Neural progenitor cell (in vitro differentiated cells): ENCODE measurements at regions not wholly inside any gene's neighbourhood (a gene's known extent, or its start where the extent isn't known, plus 50 kb on each side); places are given as distances from the start of the nearest gene placed in this dataset.

Experiments
- DNase-seq: peaks from one replicate; pipeline ENCODE4 v3.0.0-alpha.2; 2016; ENCODE audit warnings: low spot score
- H2AFZ ChIP-seq: fragments of 200-600 bp; sonication (generic); replicated peaks from 2 replicates; pipeline ENCODE4 v1.6.1; 2016; ENCODE audit warnings: antibody characterized with exemption
- H3F3A ChIP-seq: fragments of 200-600 bp; sonication (generic); 2 replicates; pipeline ENCODE4 v1.6.1; 2016; ENCODE audit warnings: antibody characterized with exemption, low read depth
- H3K27ac ChIP-seq: fragments of 200-600 bp; sonication (generic); 2 replicates; pipeline ENCODE4 v1.5.1; 2016; ENCODE audit warnings: mild to moderate bottlenecking
- H3K27me3 ChIP-seq: fragments of 200-600 bp; sonication (generic); 2 replicates; pipeline ENCODE4 v1.6.1; 2016; ENCODE audit warnings: mild to moderate bottlenecking, moderate library complexity
- H3K36me3 ChIP-seq: fragments of 200-600 bp; sonication (generic); 2 replicates; pipeline ENCODE4 v1.5.1; 2016
- H3K4me1 ChIP-seq: fragments of 200-600 bp; sonication (generic); 2 replicates; pipeline ENCODE4 v1.6.1; 2016; ENCODE audit warnings: mixed run types
- H3K4me2 ChIP-seq: fragments of 200-600 bp; sonication (generic); 2 replicates; pipeline ENCODE4 v1.6.1; 2016
- H3K4me3 ChIP-seq: fragments of 200-600 bp; sonication (generic); 2 replicates; pipeline ENCODE4 v1.5.1; 2016
- H3K79me2 ChIP-seq: fragments of 200-600 bp; sonication (generic); 2 replicates; pipeline ENCODE4 v1.6.1; 2016; ENCODE audit warnings: low read depth
- H3K9ac ChIP-seq: fragments of 200-600 bp; sonication (generic); 2 replicates; pipeline ENCODE4 v1.6.1; 2016
- H3K9me3 ChIP-seq: fragments of 200-600 bp; sonication (generic); 2 replicates; pipeline ENCODE4 v1.5.1; 2016; ENCODE audit warnings: low read depth
- H4K20me1 ChIP-seq: fragments of 200-600 bp; sonication (generic); 2 replicates; pipeline ENCODE4 v1.6.1; 2016; ENCODE audit warnings: low read depth
- H3K27ac Mint-ChIP-seq: 3 replicates; pipeline ENCODE4 v1.8.0; 2021; ENCODE audit warnings: mixed read lengths
- H3K27me3 Mint-ChIP-seq: 2 replicates; pipeline ENCODE4 v1.8.0; 2022; ENCODE audit warnings: low read depth, mild to moderate bottlenecking, inconsistent platforms, moderate library complexity, mixed read lengths; ENCODE audit not compliant: insufficient read depth
- H3K36me3 Mint-ChIP-seq: 3 replicates; pipeline ENCODE4 v1.8.0; 2021; ENCODE audit warnings: mixed read lengths
- H3K4me1 Mint-ChIP-seq: 3 replicates; pipeline ENCODE4 v1.8.0; 2021; ENCODE audit warnings: mixed read lengths
- H3K4me3 Mint-ChIP-seq: 3 replicates; pipeline ENCODE4 v1.8.0; 2021; ENCODE audit warnings: mild to moderate bottlenecking, moderate library complexity, mixed read lengths
- H3K9me3 Mint-ChIP-seq: 3 replicates; pipeline ENCODE4 v1.8.0; 2020; ENCODE audit warnings: mixed read lengths
- CTCF ChIP-seq: fragments of 200-600 bp; sonication (generic); IDR thresholded peaks from 2 replicates; pipeline ENCODE4 v1.5.1; 2017; ENCODE audit warnings: antibody characterized with exemption, mild to moderate bottlenecking
- EZH2 ChIP-seq: fragments of 200-600 bp; sonication (generic); IDR thresholded peaks from 2 replicates; pipeline ENCODE4 v1.6.1; 2017; ENCODE audit warnings: antibody characterized with exemption, mild to moderate bottlenecking, moderate library complexity
- EZH2phosphoT487 ChIP-seq: fragments of 200-600 bp; sonication (generic); IDR thresholded peaks from 2 replicates; pipeline ENCODE4 v1.6.1; 2017; ENCODE audit warnings: antibody characterized with exemption

GRCh38 chr4:143095447-143095846 is 89.3 kb upstream of the USP38 start:
- Mint-ChIP-seq H3K9me3 (peaks cover 4% of the 10 kb centered on the region), H3K27me3 (peaks cover 2% of the 10 kb centered on the region), H3K4me1 (no peaks in the 10 kb centered on the region)

GRCh38 chr4:143097751-143098150 is 87.0 kb upstream of the USP38 start:
- Histone ChIP-seq H3K36me3 (no peaks in the 10 kb centered on the region), H2AFZ (no peak overlapping the region), H3F3A (no peaks in the 10 kb centered on the region), H3K79me2 (no peaks in the 10 kb centered on the region), H3K4me3 (no peak overlapping the region), H4K20me1 (no peaks in the 10 kb centered on the region), H3K27ac (no peak overlapping the region), H3K4me2 (no peak overlapping the region), H3K4me1 (no peaks in the 10 kb centered on the region), H3K27me3 (no peaks in the 10 kb centered on the region), H3K9me3 (no peaks in the 10 kb centered on the region), H3K9ac (no peak overlapping the region)
- Mint-ChIP-seq H3K4me3 (no peak overlapping the region), H3K9me3 (no peaks in the 10 kb centered on the region), H3K27me3 (no peaks in the 10 kb centered on the region), H3K36me3 (no peaks in the 10 kb centered on the region), H3K27ac (no peak overlapping the region), H3K4me1 (no peaks in the 10 kb centered on the region)
- DNase-seq: no peak
- no peak for TF ChIP-seq CTCF
- no peak for TF ChIP-seq EZH2
- TF ChIP-seq EZH2phosphoT487: no peak

More at GRCh38 chr4:143095447-143095846, 89.3 kb upstream of the USP38 start:
- Histone ChIP-seq H3K9me3 (no peaks in the 10 kb centered on the region), H3K4me2 (no peak overlapping the region), H3K27me3 (no peaks in the 10 kb centered on the region), H3F3A (no peaks in the 10 kb centered on the region), H3K79me2 (no peaks in the 10 kb centered on the region), H3K36me3 (no peaks in the 10 kb centered on the region), H3K9ac (no peak overlapping the region), H3K4me3 (no peak overlapping the region), H4K20me1 (no peaks in the 10 kb centered on the region), H3K4me1 (no peaks in the 10 kb centered on the region), H3K27ac (no peak overlapping the region), H2AFZ (no peak overlapping the region)
- TF ChIP-seq CTCF: no peak
- no peak for TF ChIP-seq EZH2phosphoT487
- no peak for TF ChIP-seq EZH2
- Mint-ChIP-seq H3K27ac (no peak overlapping the region), H3K36me3 (no peaks in the 10 kb centered on the region), H3K4me3 (no peak overlapping the region)
- no peak for DNase-seq

GRCh38 chr4:143099693-143100092 is 85.0 kb upstream of the USP38 start:
- Histone ChIP-seq H3K4me2 (no peak overlapping the region), H3K79me2 (no peaks in the 10 kb centered on the region), H3K27me3 (no peaks in the 10 kb centered on the region), H3K27ac (no peak overlapping the region), H3K36me3 (no peaks in the 10 kb centered on the region), H4K20me1 (no peaks in the 10 kb centered on the region), H2AFZ (no peak overlapping the region), H3K4me1 (no peaks in the 10 kb centered on the region), H3F3A (no peaks in the 10 kb centered on the region), H3K9ac (no peak overlapping the region), H3K9me3 (no peaks in the 10 kb centered on the region), H3K4me3 (no peak overlapping the region)
- DNase-seq: no peak
- Mint-ChIP-seq H3K27me3 (no peaks in the 10 kb centered on the region), H3K4me1 (no peaks in the 10 kb centered on the region), H3K36me3 (no peaks in the 10 kb centered on the region), H3K9me3 (no peaks in the 10 kb centered on the region), H3K4me3 (no peak overlapping the region), H3K27ac (no peak overlapping the region)
- TF ChIP-seq EZH2: no peak
- TF ChIP-seq EZH2phosphoT487: no peak
- no peak for TF ChIP-seq CTCF

- no peaks in the 10 kb centered on the region for H3K79me2 ChIP-seq
- Mint-ChIP-seq H3K4me1 (no peaks in the 10 kb centered on the region), H3K27ac (no peak overlapping the region), H3K9me3 (peaks cover 4% of the 10 kb centered on the region), H3K27me3 (no peaks in the 10 kb centered on the region), H3K4me3 (no peak overlapping the region), H3K36me3 (no peaks in the 10 kb centered on the region)
- H3K27me3 ChIP-seq: no peaks in the 10 kb centered on the region
- H4K20me1 ChIP-seq: no peaks in the 10 kb centered on the region
- H2AFZ ChIP-seq: no peak overlapping the region
- no peak for DNase-seq
- H3K9me3 ChIP-seq: no peaks in the 10 kb centered on the region
- H3K9ac ChIP-seq: no peak overlapping the region
- no peaks in the 10 kb centered on the region for H3K36me3 ChIP-seq
- no peak overlapping the region for H3K27ac ChIP-seq
- TF ChIP-seq EZH2 (no peak), CTCF (no peak), EZH2phosphoT487 (no peak)
- H3K4me1 ChIP-seq: no peaks in the 10 kb centered on the region
- H3K4me3 ChIP-seq: no peak overlapping the region
- no peak overlapping the region for H3K4me2 ChIP-seq
- H3F3A ChIP-seq: no peaks in the 10 kb centered on the region
These were observed 75.3 kb upstream of the USP38 start for GRCh38 chr4:143109376-143109775.
